GM21423 (cell line): ENCODE measurements at regions not wholly inside any gene's neighbourhood (a gene's known extent, or its start where the extent isn't known, plus 50 kb on each side); places are given as distances from the start of the nearest gene placed in this dataset.
A peak's percentile ranks its signal among the peaks of the same experiment; 100 is the strongest.

Experiments
- ATAC-seq: cut with Tn5 transposase; IDR thresholded peaks from one replicate; pipeline ENCODE4 v1.9.1; 2021; ENCODE audit warnings: mild to moderate bottlenecking, moderate library complexity; ENCODE audit not compliant: unreplicated experiment

DNA sequence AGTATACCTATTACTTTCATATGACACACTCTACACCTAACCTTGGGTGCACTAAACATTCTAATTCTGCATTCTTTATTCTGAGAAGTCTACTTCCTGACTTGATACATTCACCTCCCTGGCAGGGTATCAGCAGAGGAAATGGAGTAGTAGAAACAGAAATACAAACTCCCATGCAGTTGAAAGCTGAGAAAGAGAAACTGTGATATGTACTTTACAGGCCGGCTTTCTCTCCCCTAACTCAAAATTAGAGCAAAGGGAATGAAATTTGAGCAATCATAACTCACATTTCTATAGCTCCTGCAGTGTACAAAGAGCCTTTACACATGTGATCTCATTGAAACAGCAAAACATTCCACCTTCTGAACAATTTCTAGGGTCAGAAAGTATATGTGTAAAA is 135.5 kb upstream of the COL8A1 start:
- no peak for ATAC-seq

DNA sequence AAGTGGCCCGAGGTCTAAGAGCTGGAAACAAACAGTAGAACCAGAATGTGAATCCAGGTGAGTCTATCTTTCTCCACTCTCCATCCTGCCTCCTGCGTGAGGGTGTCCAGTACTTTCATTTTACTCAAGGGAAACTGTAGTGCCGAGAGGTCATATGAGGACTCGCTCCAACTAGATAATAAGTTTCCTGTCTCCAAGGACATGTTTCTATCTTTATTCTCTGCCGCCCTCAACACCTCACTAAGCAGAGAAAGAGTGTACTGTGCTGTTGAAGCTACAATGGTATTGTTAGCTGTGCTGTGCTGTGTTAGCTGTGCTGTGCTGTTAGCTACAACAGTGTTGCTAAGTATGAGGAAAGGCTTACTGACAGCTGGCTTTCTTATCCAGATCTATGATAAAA is 137.9 kb upstream of the COL8A1 start:
- no peak for ATAC-seq

DNA sequence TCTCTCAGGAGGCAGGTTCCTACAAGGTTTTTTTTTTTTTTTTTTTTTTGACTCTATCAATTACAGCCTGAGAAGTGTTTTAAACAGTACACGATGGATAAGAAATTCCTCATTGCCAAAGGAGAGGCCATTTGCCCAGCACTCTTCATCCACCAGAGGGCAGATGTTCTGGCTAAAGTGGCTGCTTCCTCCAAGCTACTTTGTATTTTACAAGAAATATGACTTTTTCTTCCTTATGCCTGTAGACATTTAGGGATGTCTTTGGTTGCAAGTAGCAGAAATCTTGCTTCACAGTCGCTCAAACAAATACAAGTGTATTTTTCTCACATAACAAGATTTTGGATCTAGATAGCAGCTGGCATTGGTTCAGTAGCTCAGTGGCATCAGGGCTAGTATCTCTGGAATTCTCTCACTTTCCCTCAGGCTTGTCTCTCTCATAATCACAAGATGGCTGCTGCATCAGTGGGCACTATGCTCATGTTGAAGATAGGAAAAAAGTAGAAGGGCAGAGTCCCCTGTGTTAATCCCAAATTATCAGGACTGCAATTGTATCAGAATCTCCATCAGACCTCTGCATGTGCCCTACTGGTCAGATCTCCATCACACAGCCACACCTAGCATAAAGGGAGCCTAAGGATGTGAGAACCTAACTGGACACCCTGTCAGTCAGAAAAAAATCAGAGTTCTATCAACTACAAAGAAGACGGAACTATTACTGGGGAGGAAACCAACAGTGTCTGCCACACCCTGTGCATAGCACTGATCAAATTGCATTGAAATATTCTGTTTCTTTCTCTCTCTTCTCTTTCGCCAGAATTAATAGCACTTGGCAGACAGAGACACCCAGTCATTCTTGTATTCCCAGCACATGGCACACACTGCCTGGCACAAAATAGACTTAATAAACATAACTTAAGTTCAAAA is 138.9 kb upstream of the COL8A1 start:
- peak; percentile 61 for ATAC-seq

DNA sequence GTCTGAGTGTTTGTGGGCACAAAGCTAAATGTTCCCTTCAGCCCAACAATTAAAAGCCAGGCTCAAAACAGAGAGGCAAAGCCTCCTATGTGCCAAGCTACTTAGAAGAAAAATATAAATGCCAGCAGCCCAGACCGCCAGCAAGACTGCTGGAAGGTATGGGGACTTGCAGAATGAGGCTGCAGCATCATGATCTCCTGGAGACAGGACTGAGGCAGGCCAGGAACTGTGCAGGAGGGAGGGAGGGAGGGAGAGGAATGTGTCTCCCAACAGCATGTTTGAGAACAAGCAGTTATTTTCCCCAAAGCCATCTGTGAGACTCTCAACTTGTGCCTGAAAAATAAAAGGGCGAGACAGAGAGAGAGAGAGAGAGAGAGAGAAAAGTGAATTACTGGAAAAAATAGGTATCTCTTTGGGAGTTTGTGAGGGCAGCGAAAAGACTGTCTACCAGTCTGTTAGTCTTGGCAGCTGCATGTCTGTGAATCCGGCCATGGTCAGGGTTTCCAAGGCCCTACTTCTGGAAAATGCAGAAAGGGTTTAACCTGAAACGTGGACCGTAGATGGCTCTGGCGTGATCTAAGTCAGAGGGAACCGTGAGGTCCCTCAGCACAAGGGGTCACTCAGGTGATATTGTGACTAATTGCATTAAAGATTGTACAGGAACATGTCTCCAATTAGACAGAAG is 139.7 kb upstream of the COL8A1 start:
- no peak for ATAC-seq

DNA sequence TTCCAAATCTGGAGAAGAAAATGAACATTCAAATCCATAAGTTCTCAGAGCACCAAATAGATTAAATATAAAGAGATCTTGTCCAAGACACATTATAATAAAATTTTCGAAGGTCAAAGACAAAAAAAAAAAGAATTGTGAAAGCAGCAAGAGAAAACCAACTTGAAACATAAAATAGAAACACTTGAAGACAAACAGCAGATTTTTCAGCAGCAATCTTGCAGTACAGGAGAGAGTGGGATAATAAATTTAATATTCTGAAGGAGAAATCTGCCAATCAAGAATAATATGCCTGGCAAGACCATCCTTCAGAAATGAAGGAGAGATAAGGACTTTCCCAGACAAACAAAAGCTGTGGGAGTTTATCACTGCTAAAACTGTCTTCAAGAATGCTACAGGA is 150.5 kb upstream of the COL8A1 start:
- no peak for ATAC-seq

DNA sequence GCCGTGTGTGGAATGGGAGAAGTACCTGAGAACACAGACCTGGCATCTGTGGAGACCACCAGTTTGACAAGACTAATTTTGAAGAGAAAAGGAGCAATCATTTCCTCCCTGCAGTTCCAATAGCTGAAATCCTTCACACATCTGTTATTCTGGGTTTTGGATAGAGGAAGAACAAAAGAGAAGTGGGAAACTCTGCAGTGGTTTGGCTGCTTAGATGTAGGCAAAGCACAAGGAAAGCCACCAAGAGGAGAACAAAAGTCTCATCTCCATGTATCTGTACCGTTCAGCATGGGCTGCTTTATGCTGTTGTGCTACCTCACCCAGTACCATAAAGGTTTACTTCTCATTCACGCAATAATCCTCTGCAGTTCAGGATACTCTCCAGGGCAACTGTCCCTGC is 153.1 kb upstream of the COL8A1 start:
- ATAC-seq, result no peak

DNA sequence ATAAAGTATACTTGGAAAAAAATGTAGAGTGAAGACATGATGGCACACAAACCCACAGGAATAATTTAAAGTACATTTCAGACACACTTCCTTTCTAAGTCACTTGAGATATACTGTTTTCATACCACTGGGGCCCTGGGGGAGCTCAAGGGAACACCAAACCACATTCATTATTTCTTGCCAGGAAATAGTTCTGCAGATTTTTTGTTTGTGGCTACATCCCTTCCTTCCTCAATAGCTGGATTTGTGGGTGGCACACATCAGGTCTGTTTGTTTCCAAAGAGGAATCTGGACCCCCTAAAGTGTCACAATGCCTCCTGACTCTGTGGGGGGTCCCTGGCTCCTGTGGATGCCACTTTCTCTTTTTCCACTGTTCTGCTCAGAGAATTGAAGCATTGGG is 153.5 kb upstream of the COL8A1 start:
- no peak for ATAC-seq

DNA sequence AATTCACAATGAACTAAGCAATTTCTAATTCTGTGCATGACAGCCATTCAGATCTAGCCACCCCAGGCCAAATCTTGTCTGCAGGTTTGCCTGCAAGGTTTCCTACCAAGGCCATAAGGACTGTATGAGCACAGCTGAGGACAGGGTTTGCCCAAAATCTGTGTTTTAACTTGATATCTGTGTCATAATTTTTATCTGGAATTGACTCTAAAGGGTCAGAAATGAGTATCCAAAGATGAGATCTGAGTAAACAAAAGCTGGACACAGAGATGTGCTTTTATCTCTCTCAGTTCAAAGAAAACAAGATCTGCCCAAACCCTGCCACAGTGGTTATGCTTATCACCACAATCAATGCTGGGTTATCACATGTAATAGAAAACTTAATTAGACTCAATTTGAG is 154.6 kb upstream of the COL8A1 start:
- no peak for ATAC-seq

DNA sequence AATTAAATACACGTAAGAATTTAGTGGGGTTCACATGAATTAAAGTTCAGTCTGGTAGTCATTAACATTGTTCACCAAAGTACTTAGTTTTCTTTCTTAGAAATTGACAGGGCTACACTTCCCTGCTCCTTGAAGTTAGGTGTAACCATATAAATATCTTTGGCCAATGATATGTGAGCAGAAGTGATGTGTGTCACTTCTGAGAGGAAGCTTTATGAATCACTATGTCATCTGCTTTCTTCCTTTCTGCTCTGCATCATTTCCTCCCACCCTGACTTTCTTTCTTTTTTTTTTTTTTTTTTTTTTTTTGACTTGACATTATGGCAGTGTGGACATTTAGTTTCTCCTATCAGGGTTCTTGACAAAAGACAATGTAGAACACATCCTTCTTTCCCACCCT is 156.2 kb upstream of the COL8A1 start:
- ATAC-seq, result no peak

DNA sequence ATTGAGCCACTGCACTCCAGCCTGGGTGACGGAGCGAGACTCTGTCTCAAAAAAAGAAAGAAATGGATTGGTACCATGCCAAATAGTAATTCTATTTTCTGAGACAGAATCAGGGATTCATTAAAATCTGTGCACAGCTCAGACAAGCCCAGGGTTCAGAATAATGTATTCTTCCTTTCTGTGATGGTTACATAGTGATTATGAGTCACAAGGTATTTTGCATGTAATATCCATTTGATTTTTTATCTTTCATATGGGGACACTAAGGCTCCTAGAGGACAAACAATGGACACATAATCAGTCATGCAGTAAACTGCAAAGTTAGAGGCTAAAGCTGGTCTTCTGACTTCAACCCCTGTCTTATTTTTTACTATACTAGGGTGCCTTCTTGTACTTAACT is 156.8 kb upstream of the COL8A1 start:
- ATAC-seq, result no peak

DNA sequence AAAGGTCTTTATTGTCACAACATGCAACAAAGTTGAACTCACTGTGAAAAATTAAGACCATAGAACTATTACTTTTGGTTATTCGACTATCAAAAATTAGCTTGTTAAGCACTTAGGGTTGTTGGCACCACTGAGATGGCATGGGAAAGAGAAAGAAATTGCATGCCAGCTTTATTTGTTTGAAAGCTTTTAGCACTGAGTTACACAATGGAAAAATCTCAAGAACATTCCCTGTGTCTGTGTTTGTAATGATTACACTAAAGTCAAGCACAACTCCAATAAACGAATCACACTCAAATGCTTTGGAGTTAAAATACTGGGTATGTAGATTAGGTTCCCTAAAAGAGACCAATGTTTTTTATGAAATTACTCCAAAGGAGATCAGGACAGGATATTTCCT is 158.6 kb upstream of the COL8A1 start:
- ATAC-seq, result no peak

DNA sequence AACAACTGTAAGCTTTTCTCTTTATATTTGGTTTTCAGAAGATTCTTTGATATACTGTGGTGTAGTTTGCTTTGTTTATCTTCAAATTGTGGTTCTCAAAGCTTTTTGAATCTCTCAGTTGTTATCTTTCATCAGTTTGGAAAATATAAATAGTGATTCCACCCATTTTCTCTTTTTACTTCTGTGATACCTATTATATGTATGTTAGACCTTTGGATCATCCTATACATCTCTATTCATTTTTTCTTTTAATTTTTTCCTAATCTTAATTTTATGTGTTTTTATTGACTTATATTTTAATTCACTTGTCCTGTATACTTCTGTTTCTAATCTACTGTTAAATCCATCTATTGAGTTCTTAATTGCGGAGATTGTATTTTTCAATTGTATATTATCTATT is 160.7 kb upstream of the COL8A1 start:
- ATAC-seq, result no peak

DNA sequence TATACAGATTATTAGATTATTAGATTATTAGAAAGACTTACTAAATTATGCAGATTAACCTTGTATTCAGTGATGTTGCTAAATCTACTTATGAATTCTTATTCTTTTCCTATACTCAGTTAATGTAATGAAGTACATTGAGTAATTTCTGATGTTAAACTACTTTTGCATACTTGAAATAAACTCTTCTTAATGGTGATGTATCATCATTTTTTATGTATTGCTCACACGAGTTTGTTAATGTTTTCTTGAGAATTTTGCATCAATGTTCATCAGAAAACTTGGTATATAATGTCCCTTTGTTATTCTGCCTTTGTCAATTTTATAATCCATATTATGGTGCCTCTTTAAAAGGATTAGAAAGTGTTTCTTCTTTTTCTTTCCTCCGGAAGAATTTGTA is 163.2 kb upstream of the COL8A1 start:
- no peak for ATAC-seq

DNA sequence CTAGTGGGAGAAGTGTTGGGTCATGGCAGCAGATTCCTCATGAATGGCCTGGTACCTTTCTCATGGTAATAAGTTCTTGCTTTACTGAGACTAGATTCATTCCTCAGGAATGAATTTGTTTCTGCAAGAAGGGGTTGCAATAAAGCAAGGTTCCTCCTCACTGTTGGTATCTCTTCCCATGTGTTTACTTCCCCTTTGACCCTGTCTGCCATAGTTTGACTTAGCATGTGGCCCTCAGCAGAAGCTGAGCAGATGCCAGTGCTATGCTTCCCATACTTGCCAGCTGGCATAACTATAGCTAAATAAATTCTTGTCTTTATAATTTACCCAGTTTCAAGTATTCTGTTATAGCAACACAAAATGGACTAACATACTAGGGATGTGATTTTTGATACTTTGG is 163.6 kb upstream of the COL8A1 start:
- no peak for ATAC-seq

DNA sequence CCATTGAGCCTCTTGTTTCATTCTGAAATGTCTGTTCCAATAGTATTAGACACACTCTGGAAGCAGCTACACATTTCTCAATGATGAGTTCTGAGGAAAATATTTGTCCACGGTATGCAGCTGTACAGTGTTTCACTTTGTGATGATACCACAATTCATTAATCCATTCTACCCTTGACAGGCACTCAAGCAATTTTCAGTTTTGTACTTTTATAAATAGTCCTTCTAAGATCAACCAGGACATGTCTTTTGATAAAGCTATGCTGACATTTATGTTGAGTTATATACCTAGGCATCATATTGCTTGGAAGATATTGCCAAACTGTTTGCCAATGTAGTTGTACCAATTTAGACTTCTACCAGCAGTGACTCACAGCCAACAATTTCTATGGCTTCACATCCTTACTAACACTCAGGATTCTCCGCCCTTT is 165.1 kb upstream of the COL8A1 start:
- ATAC-seq, result no peak

DNA sequence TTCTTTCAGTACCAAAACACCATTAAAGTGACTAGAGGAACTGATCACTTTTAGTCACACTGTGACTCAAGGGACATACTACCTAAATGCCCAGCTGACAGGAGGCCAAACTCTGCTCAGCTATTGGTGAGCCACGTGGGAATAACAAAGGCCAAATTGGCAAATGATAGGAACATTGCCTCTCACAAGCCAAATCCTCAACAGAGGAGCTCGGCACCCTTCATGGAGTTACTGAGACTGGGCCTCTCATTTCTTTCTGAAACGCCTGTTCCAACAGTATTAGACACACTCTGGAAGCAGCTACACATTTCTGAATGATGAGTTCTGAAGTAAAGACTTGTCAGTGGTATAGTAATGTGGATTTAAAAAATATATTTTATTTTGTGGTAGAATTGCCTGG is 166.0 kb upstream of the COL8A1 start:
- ATAC-seq, result no peak

DNA sequence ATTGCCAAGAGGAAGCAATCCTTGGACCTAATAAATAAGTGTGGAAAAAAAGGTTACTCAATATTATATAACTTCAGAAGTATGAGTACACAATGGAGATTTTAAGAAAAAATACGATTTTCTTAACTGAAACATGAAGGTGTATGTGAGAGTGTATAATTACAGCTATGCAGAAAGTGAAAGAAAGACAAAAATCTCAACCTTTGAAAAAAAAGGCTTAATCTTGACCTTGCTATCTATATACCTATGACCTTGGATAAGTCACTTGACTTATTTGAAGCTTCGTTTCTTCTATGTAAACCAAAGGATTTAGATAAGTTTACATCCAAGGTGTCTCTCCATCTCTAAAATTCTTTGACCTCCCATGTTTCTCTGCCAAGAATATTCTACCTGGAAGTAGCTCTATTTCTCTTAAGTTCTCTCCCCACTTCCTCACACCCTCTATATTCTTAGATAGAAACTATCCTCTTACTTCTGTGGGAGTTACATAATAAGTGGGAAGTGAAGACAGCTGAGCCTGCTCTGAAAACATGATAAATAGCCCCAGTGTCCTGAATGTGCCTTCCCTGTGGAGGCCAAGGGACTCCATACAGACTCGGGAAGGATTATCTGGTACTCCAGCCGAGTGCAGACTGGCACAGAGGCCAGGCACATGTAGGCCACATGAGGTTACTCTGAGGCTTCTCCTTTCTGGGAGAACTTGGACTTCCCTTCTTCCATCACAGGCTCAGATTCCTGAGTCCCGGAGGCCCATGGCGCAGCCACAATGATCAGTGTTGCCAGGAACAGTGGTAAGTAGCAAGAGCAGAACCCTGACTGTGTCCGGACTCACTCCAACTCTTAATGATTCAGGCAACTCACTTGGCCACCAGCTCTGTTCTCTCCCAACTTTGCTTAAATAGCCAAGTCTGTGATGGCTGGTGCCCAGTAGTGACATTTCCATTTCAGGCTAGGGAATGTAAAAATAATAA is 166.8 kb upstream of the COL8A1 start:
- ATAC-seq, result no peak

DNA sequence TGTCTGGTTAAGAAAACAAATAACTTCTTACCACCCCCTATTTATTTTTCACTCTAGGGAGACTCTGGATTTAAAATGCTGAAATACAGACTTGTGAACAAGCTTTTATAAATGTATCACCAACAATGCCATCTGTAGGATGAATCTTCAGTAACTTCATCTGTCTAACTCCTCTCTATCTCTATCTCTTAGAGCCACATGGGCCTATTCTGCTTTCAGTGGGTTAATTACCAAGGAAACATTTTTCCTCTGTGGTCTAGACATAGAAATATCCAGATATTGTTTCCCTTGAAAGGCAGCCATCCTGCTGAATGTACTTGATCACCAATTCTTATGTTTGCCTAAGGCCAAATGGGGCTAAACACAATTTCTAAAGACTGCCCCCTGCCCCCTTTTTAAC is 167.6 kb upstream of the COL8A1 start:
- no peak for ATAC-seq

DNA sequence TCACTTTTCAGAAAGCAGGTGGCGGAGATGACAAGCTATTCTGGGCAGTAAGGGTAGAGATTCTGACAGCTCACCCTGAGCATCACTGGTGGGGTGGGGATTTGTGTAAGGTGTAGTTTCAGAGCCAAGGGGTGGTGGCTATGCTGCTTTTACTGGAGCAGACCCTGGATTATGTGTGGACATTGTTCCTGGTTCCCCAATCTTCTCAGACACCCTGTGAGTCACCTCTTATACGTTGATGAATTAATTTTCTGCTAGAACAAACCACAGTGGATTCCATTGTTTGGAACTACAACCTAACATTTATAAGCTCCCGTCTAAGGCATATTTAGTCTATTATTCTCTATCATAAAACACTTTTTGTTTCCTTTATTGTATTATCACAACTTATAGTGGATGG is 169.5 kb upstream of the COL8A1 start:
- ATAC-seq, result no peak

DNA sequence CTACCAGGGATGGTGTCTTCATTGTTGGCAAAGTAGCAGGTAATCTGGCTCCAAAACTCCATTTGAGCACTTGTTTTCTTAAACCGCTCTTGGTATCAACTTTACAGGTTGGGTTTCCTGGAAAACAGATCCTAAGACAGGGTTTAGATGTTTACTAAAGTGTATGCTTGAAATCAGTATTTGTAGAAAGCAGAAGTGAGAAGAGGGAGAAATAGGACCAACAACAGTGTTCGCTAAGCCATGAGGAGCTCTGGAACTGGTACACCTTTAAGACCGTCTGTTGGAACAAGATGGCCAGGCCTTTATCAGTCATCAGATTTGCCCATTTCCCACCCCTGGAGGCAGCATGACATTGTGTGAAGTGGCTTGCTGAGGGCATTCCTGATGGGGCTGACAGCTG is 171.0 kb upstream of the COL8A1 start:
- no peak for ATAC-seq

DNA sequence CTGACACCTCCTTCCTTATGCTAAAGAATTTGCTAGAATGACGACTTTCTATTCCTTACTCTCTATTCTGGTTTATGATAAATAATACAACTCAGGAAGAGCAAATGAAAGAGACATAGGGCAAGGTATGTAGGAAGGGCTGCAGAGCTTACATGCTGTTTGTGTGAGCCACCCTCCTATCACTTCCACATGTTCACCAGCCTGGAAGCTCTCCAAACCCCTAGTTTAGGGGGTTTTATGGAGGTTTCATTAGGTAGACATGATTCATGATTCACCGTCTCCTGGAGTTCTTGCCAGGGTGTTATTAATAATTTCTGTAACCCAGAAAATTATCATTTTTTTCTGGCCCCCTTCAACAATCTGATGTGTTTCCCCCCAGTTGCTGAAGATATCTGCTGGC is 172.1 kb upstream of the COL8A1 start:
- ATAC-seq, result no peak
